PFSK-1 (cell line): ENCODE measurements at regions not wholly inside any gene's neighbourhood (a gene's known extent, or its start where the extent isn't known, plus 50 kb on each side); places are given as distances from the start of the nearest gene placed in this dataset.

Source experiments
- FOXP2 ChIP-seq: optimal IDR thresholded peaks from 2 replicates; pipeline ENCODE3; 2011; ENCODE audit warnings: borderline replicate concordance, control low read depth, inconsistent platforms; ENCODE audit not compliant: insufficient read depth; ENCODE audit errors: extremely low read length, extremely low read depth
- POLR2AphosphoS5 ChIP-seq: IDR thresholded peaks from 2 replicates; pipeline ENCODE4 v1.6.1; 2012; ENCODE audit warnings: low read depth, mild to moderate bottlenecking, control low read depth, low read length, moderate library complexity
- REST ChIP-seq, 2 experiments: IDR thresholded peaks; 2 replicates each; pipeline versions ENCODE4 v1.6.1 to v1.8.0; 2011 to 2012; ENCODE audit warnings: low read depth in 2 of 2, low read length in 2 of 2, control low read depth in 1 of 2, inconsistent platforms in 1 of 2, mild to moderate bottlenecking in 1 of 2, moderate library complexity in 1 of 2; ENCODE audit not compliant: insufficient read depth in 1 of 2
- SIN3A ChIP-seq: IDR thresholded peaks from 2 replicates; pipeline ENCODE4 v1.6.1; 2012; ENCODE audit warnings: mild to moderate bottlenecking, low read length, moderate library complexity, borderline replicate concordance; ENCODE audit not compliant: insufficient read depth
- TAF1 ChIP-seq: IDR thresholded peaks from 2 replicates; pipeline ENCODE4 v1.6.1; 2012; ENCODE audit warnings: low read length, control low read depth, borderline replicate concordance; ENCODE audit not compliant: insufficient read depth

- TF ChIP-seq REST (IDR thresholded peaks at IDR 0.05; ENCODE audit: insufficient read depth in 1 of 2, low read depth in 2 of 2, low read length in 2 of 2) (no peak), TAF1 (no peak), FOXP2 (no peak), POLR2AphosphoS5 (no peak), SIN3A (no peak)
Measured at GRCh38 chr10:10346390-10347150, 671.1 kb upstream of the CELF2 start.

GRCh38 chr10:10350050-10350449 is 667.6 kb upstream of the CELF2 start:
- TF ChIP-seq FOXP2 (no peak), TAF1 (no peak)

GRCh38 chr10:10351451-10351850 is 666.2 kb upstream of the CELF2 start:
- no peak for TF ChIP-seq SIN3A
- TF ChIP-seq TAF1, result no peak
- TF ChIP-seq POLR2AphosphoS5, result no peak
- TF ChIP-seq REST (IDR thresholded peaks at IDR 0.05; ENCODE audit: insufficient read depth in 1 of 2, low read depth in 2 of 2, low read length in 2 of 2), result no peak
- no peak for TF ChIP-seq FOXP2

GRCh38 chr10:10353326-10353868 is 664.3 kb upstream of the CELF2 start:
- no peak for TF ChIP-seq POLR2AphosphoS5
- TF ChIP-seq REST (IDR thresholded peaks at IDR 0.05; ENCODE audit: insufficient read depth in 1 of 2, low read depth in 2 of 2, low read length in 2 of 2), result no peak
- TF ChIP-seq FOXP2, result no peak
- TF ChIP-seq TAF1, result no peak
- no peak for TF ChIP-seq SIN3A

- TF ChIP-seq REST (IDR thresholded peaks at IDR 0.05; ENCODE audit: insufficient read depth in 1 of 2, low read depth in 2 of 2, low read length in 2 of 2) (no peak), POLR2AphosphoS5 (no peak), TAF1 (no peak), FOXP2 (no peak), SIN3A (no peak)
Measured at GRCh38 chr10:10359263-10359662, 658.4 kb upstream of the CELF2 start.
